ENCODE measurements at regions not wholly inside any gene's neighbourhood (a gene's known extent, or its start where the extent isn't known, plus 50 kb on each side); places are given as distances from the start of the nearest gene placed in this dataset.

- no peak for TF ChIP-seq CTCF (IDR thresholded peaks at IDR 0.05)
Observed at GRCh38 chr13:25044071-25044470, 51.9 kb upstream of the PABPC3 start.
